Activated CD8-positive, alpha-beta T cell treated with anti-CD3 and anti-CD28 coated beads for 36 hours (primary cell): ENCODE measurements at regions not wholly inside any gene's neighbourhood (a gene's known extent, or its start where the extent isn't known, plus 50 kb on each side); places are given as distances from the start of the nearest gene placed in this dataset.

Experiments used
- ATAC-seq: fragments of 200-7000 bp; cut with Tn5 transposase; one replicate; pipeline ENCODE4 v1.10.0; 2021; ENCODE audit warnings: mild to moderate bottlenecking, moderate library complexity
- CTCF ChIA-PET: fragments of 350-600 bp; sonication (Branson Sonifier 250); formaldehyde crosslinking; loops from one replicate; lab custom pipeline; 2021; ENCODE audit warnings: antibody characterized with exemption; lab: Charles Lee
- POLR2A ChIA-PET: fragments of 350-600 bp; sonication (Branson Sonifier 250); formaldehyde crosslinking; loops from one replicate; lab custom pipeline; 2021; ENCODE audit warnings: antibody characterized with exemption; lab: Charles Lee
- DNase-seq: peaks from one replicate; pipeline ENCODE4 v3.0.0-alpha.2; 2020
- H3K27ac Mint-ChIP-seq: one replicate; pipeline ENCODE4 v1.8.0; 2021; ENCODE audit warnings: mild to moderate bottlenecking, mixed read lengths
- H3K27me3 Mint-ChIP-seq: one replicate; pipeline ENCODE4 v1.8.0; 2021; ENCODE audit warnings: mixed read lengths
- H3K36me3 Mint-ChIP-seq: one replicate; pipeline ENCODE4 v1.8.0; 2021; ENCODE audit warnings: low read depth, mixed read lengths
- H3K4me1 Mint-ChIP-seq: one replicate; pipeline ENCODE4 v1.8.0; 2021; ENCODE audit warnings: low read depth, mixed read lengths
- H3K4me3 Mint-ChIP-seq: one replicate; pipeline ENCODE4 v1.8.0; 2021; ENCODE audit warnings: mild to moderate bottlenecking, moderate library complexity, mixed read lengths
- H3K9me3 Mint-ChIP-seq: one replicate; pipeline ENCODE4 v1.8.0; 2021; ENCODE audit warnings: mixed read lengths
- CTCF ChIP-seq: fragments of 200-600 bp; IDR thresholded peaks from one replicate; pipeline ENCODE4 v1.8.0; 2022; ENCODE audit warnings: antibody characterized with exemption, mild to moderate bottlenecking
- intact Hi-C: fragments of 100-400 bp; cut with micrococcal nuclease; formaldehyde crosslinking; loops from one replicate; pipeline ENCODE4 v1.10.0; 2022

GRCh38 chr16:66008136-66008535 is 358.4 kb upstream of the CDH5 start:
- Mint-ChIP-seq H3K27me3 (no peaks in the 10 kb centered on the region), H3K4me1 (no peaks in the 10 kb centered on the region), H3K36me3 (no peaks in the 10 kb centered on the region), H3K9me3 (no peaks in the 10 kb centered on the region), H3K4me3 (no peak overlapping the region), H3K27ac (no peak overlapping the region)
- ATAC-seq, result no peak
- no peak for DNase-seq
- ChIA-PET POLR2A (no interaction called here), CTCF (no interaction called here)
- intact Hi-C loops, result no loop called here
- TF ChIP-seq CTCF, result no peak

- POLR2A ChIA-PET, result no interaction called here
- intact Hi-C loops, result no loop called here
- no peaks in the 10 kb centered on the region for H3K4me1 Mint-ChIP-seq
- H3K9me3 Mint-ChIP-seq, result no peaks in the 10 kb centered on the region
- H3K36me3 Mint-ChIP-seq, result no peaks in the 10 kb centered on the region
- DNase-seq (no peak), ATAC-seq (no peak)
- no peak overlapping the region for H3K4me3 Mint-ChIP-seq
- no peak for TF ChIP-seq CTCF
- no peak overlapping the region for H3K27ac Mint-ChIP-seq
- CTCF ChIA-PET, result no interaction called here
- H3K27me3 Mint-ChIP-seq, result no peaks in the 10 kb centered on the region
Observed at GRCh38 chr16:66007717-66008116, 358.8 kb upstream of the CDH5 start.

- ATAC-seq, result no peak
- no peak overlapping the region for H3K4me3 Mint-ChIP-seq
- no peak overlapping the region for H3K27ac Mint-ChIP-seq
- H3K36me3 Mint-ChIP-seq, result no peaks in the 10 kb centered on the region
- no peak for DNase-seq
- ChIA-PET POLR2A (no interaction called here), CTCF (no interaction called here)
- no peaks in the 10 kb centered on the region for H3K9me3 Mint-ChIP-seq
- intact Hi-C loops, result no loop called here
- H3K4me1 Mint-ChIP-seq, result no peaks in the 10 kb centered on the region
- H3K27me3 Mint-ChIP-seq, result no peaks in the 10 kb centered on the region
- no peak for TF ChIP-seq CTCF
Observed at GRCh38 chr16:66006485-66006884, 360.0 kb upstream of the CDH5 start.

GRCh38 chr16:66004699-66005098 is 361.8 kb upstream of the CDH5 start:
- TF ChIP-seq CTCF, result no peak
- no peak for DNase-seq
- H3K9me3 Mint-ChIP-seq, result no peaks in the 10 kb centered on the region
- no peaks in the 10 kb centered on the region for H3K27me3 Mint-ChIP-seq
- ChIA-PET CTCF (no interaction called here), POLR2A (no interaction called here)
- ATAC-seq, result no peak
- no peak overlapping the region for H3K4me3 Mint-ChIP-seq
- no peaks in the 10 kb centered on the region for H3K36me3 Mint-ChIP-seq
- no peaks in the 10 kb centered on the region for H3K4me1 Mint-ChIP-seq
- intact Hi-C loops, result no loop called here
- no peak overlapping the region for H3K27ac Mint-ChIP-seq

- no peaks in the 10 kb centered on the region for H3K27me3 Mint-ChIP-seq
- DNase-seq (no peak), ATAC-seq (no peak)
- intact Hi-C loops, result no loop called here
- H3K9me3 Mint-ChIP-seq, result no peaks in the 10 kb centered on the region
- CTCF ChIA-PET, result no interaction called here
- H3K4me3 Mint-ChIP-seq, result no peak overlapping the region
- H3K4me1 Mint-ChIP-seq, result no peaks in the 10 kb centered on the region
- no peaks in the 10 kb centered on the region for H3K36me3 Mint-ChIP-seq
- POLR2A ChIA-PET, result no interaction called here
- TF ChIP-seq CTCF, result no peak
- H3K27ac Mint-ChIP-seq, result no peak overlapping the region
Observed at GRCh38 chr16:66003201-66003600, 363.3 kb upstream of the CDH5 start.
